ENCODE measurements at regions not wholly inside any gene's neighbourhood (a gene's known extent, or its start where the extent isn't known, plus 50 kb on each side); places are given as distances from the start of the nearest gene placed in this dataset.

GRCh38 chr17:71791311-71791710 lies 329.5 kb upstream of the SOX9 start:
- Histone ChIP-seq H2AK5ac (ENCODE audit: low read depth, low read length) (no peak overlapping the region), H2BK20ac (ENCODE audit: low read length) (no peak overlapping the region), H3K23ac (ENCODE audit: insufficient read length) (no peak overlapping the region), H4K91ac (replicated peaks; ENCODE audit: insufficient read length, low read length) (no peak overlapping the region), H3K18ac (ENCODE audit: extremely low read depth, low read length) (no peak overlapping the region), H2AFZ (ENCODE audit: low read length) (no peak overlapping the region), H3K27ac (ENCODE audit: low read depth, low read length) (no peak overlapping the region), H4K5ac (ENCODE audit: insufficient read length, low read depth, low read length) (no peak overlapping the region), H3K4ac (replicated peaks; ENCODE audit: insufficient read length, low read depth, low read length) (no peak overlapping the region), H3K23me2 (ENCODE audit: low read depth, low read length) (no peaks in the 10 kb centered on the region), H4K8ac (ENCODE audit: extremely low read depth, insufficient read depth, low read length) (no peak overlapping the region), H3K9ac (replicated peaks in 1 of 4; ENCODE audit: extremely low read depth in 1 of 4, low read depth in 3 of 4, low read length in 3 of 4) (no peak overlapping the region), H2BK15ac (ENCODE audit: low read length) (no peak overlapping the region), H2BK5ac (ENCODE audit: low read depth, low read length) (no peak overlapping the region), H3K4me2 (ENCODE audit: insufficient read depth in 1 of 2, low read depth in 2 of 2, low read length in 2 of 2) (no peak overlapping the region), H3K79me2 (ENCODE audit: control insufficient read depth in 1 of 2, insufficient read depth in 2 of 2, low read length in 2 of 2) (no peaks in the 10 kb centered on the region), H2BK120ac (replicated peaks; ENCODE audit: low read depth, low read length) (no peak overlapping the region), H2BK12ac (ENCODE audit: low read depth, low read length) (no peak overlapping the region), H3K27me3 (replicated peaks in 1 of 4; ENCODE audit: control insufficient read depth in 3 of 4, extremely low read depth in 1 of 4, insufficient read depth in 3 of 4, low read length in 3 of 4) (no peaks in the 10 kb centered on the region), H3K4me1 (replicated peaks in 1 of 4; ENCODE audit: control insufficient read depth in 3 of 4, insufficient read depth in 4 of 4, low read length in 3 of 4) (no peaks in the 10 kb centered on the region), H3K4me3 (ENCODE audit: extremely low read depth in 1 of 4, insufficient read depth in 2 of 4, low read depth in 3 of 4, low read length in 4 of 4) (no peak overlapping the region), H3K9me3 (ENCODE audit: insufficient read depth in 2 of 2, low read depth in 1 of 2, low read length in 1 of 2) (no peaks in the 10 kb centered on the region), H3K79me1 (ENCODE audit: low read depth, low read length) (no peaks in the 10 kb centered on the region), H3K36me3 (ENCODE audit: control insufficient read depth in 2 of 4, insufficient read depth in 4 of 4, low read length in 3 of 4) (no peaks in the 10 kb centered on the region), H4K20me1 (replicated peaks in 1 of 2; ENCODE audit: control insufficient read depth in 1 of 2, insufficient read depth in 2 of 2, low read length in 2 of 2) (no peaks in the 10 kb centered on the region), H3K56ac (replicated peaks; ENCODE audit: insufficient read length, low read depth, low read length) (no peak overlapping the region), H3K14ac (ENCODE audit: insufficient read length) (no peak overlapping the region)
- ChIA-PET CTCF (ENCODE audit: partially characterized antibody) (no interaction called here), POLR2A (ENCODE audit: partially characterized antibody) (no interaction called here)
- DNase-seq (ENCODE audit: low read depth in 1 of 2, low spot score in 2 of 2) (no peak), FAIRE-seq (no peak)
- TF ChIP-seq HDAC2 (IDR thresholded peaks at IDR 0.05; ENCODE audit: borderline replicate concordance in 1 of 2, low read depth in 2 of 2, low read length in 2 of 2) = no peak
- no peak for TF ChIP-seq MAFK (IDR thresholded peaks at IDR 0.05; ENCODE audit: low read depth, low read length)
- TF ChIP-seq KDM1A (IDR thresholded peaks at IDR 0.05; ENCODE audit: borderline replicate concordance, low read length) = no peak
- no peak for TF ChIP-seq CHD1 (IDR thresholded peaks at IDR 0.05; ENCODE audit: low read depth, low read length)
- TF ChIP-seq SP1 (IDR thresholded peaks at IDR 0.05; ENCODE audit: low read depth, low read length) = no peak
- no peak for TF ChIP-seq EZH2 (IDR thresholded peaks at IDR 0.05; ENCODE audit: low read depth, low read length, severe bottlenecking)
- TF ChIP-seq HDAC6 (IDR thresholded peaks at IDR 0.05; ENCODE audit: low read depth, low read length) = no peak
- no peak for TF ChIP-seq ASH2L (IDR thresholded peaks at IDR 0.05; ENCODE audit: low read length)
- 95% methylated on average over 4 of the region's 4 CpGs; no CpG with 5 or more reads in 1 of the 2 experiments for WGBS, 2 experiments (ENCODE audit: extremely low coverage in 1 of 2, insufficient coverage in 1 of 2, insufficient read length in 1 of 2, insufficient replicate concordance in 2 of 2, low coverage in 1 of 2, low lambda C conversion rate in 2 of 2, missing lambda C conversion rate in 1 of 2)
